ENCODE measurements at regions not wholly inside any gene's neighbourhood (a gene's known extent, or its start where the extent isn't known, plus 50 kb on each side); places are given as distances from the start of the nearest gene placed in this dataset.
A peak's percentile ranks its signal among the peaks of the same experiment; 100 is the strongest.

DNA sequence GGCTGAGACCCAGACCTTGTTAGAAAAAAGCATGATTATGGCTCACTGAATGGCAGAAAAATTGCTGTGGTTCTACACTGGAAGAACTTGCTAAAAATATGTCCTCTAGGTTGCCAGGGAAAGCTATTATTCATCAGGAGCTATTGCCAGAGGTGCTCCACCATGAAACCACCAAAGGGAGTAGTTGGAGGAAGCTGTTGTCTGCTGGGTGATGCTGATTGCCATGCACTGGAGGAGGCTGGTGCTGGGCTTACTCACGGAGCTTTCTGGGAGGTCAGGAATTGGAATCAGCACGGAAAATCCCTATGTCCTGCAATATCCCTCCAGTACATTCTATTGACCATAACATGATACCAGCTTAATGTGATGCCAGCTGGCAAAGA is 199.6 kb upstream of the ZBED5 start:
- H3K27ac ChIP-seq (ENCODE audit: low read depth, low read length) = no peak overlapping the region
- peaks cover 0 to 2% (median 0%) of the 10 kb centered on the region in 3 donors for H3K9me3 ChIP-seq (ENCODE audit: control insufficient read depth in 3 of 3, low read length in 3 of 3)
- H3K27me3 ChIP-seq (ENCODE audit: control insufficient read depth in 3 of 3, insufficient read depth in 3 of 3, low read length in 3 of 3) = no peaks in the 10 kb centered on the region
- no peaks in the 10 kb centered on the region for H3K36me3 ChIP-seq (ENCODE audit: control insufficient read depth in 3 of 3, insufficient read depth in 3 of 3, low read length in 3 of 3)
- no peak overlapping the region for H3K9ac ChIP-seq (ENCODE audit: low read depth in 1 of 3, low read length in 3 of 3)
- H3K4me3 ChIP-seq (ENCODE audit: low read length in 3 of 3) = no peak overlapping the region
- peaks cover 4 to 16% (median 12%) of the 10 kb centered on the region in 3 donors for H3K4me1 ChIP-seq (ENCODE audit: control insufficient read depth in 3 of 3, insufficient read depth in 3 of 3, low read length in 3 of 3)

DNA sequence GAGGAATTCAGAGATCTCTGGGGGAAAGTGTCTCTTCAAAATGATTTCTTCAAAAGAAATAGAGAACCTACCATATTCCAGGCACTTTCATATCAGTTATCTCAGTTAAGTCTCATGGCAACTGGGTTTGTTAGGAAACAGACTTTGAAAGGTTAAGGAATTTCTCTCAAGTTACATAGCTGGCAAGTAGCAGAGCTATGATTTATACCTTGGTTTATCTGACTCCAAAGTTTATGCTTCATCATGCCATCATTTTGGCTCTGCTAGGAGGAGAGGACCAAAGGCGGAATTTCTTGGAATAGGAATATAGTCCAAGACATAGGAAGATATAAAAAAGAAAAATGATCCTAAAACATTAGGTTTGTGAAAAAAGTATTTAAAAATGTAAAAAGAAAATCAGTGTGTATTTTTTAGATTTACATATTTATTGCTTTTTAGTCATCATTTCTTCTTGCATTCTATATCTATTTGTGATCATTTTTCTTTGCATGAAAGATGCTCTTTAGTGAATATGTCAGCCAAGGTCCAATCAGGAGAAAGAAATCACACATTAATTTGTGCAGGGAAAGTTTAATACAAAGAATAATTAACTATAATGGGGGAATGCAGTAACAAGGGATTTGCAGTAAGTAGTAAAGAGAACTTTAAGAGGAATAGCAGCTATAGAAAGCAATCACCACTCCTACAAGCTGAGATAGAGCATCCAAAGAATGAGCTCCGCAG is 199.1 kb upstream of the ZBED5 start:
- Histone ChIP-seq H3K4me3 (ENCODE audit: low read length in 3 of 3) (no peak overlapping the region), H3K36me3 (ENCODE audit: control insufficient read depth in 3 of 3, insufficient read depth in 3 of 3, low read length in 3 of 3) (no peaks in the 10 kb centered on the region), H3K4me1 (ENCODE audit: control insufficient read depth in 3 of 3, insufficient read depth in 3 of 3, low read length in 3 of 3) (peaks cover 4 to 16% (median 12%) of the 10 kb centered on the region in 3 donors), H3K9me3 (ENCODE audit: control insufficient read depth in 3 of 3, low read length in 3 of 3) (peaks cover 0 to 2% (median 0%) of the 10 kb centered on the region in 3 donors), H3K27me3 (ENCODE audit: control insufficient read depth in 3 of 3, insufficient read depth in 3 of 3, low read length in 3 of 3) (no peaks in the 10 kb centered on the region), H3K27ac (ENCODE audit: low read depth, low read length) (peak overlapping the region; percentile 75), H3K9ac (ENCODE audit: low read depth in 1 of 3, low read length in 3 of 3) (no peak overlapping the region)

DNA sequence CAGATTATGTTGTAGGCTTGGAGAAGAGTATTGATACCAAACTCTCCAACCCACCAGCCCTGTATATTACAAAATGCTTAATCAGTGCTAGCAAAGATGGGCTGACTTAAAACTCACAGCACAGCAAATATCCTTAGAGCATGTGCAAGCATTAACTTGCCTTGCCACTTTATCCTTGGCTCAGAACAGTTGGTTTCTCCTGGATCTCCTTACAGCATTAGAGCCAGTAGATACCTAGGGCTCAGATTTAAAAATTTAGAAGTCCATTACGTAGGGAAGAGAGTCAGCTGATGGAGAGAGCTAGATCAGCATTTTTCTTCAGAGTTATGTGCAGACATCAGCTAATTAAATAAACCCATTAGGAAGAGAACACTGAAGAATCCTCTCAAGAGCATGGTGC is 198.5 kb upstream of the ZBED5 start:
- Histone ChIP-seq H3K4me1 (ENCODE audit: control insufficient read depth in 3 of 3, insufficient read depth in 3 of 3, low read length in 3 of 3) (peaks cover 4 to 16% (median 12%) of the 10 kb centered on the region in 3 donors), H3K9me3 (ENCODE audit: control insufficient read depth in 3 of 3, low read length in 3 of 3) (peaks cover 0 to 2% (median 0%) of the 10 kb centered on the region in 3 donors), H3K27ac (ENCODE audit: low read depth, low read length) (peak overlapping the region; percentile 75), H3K9ac (ENCODE audit: low read depth in 1 of 3, low read length in 3 of 3) (no peak overlapping the region), H3K4me3 (ENCODE audit: low read length in 3 of 3) (no peak overlapping the region), H3K27me3 (ENCODE audit: control insufficient read depth in 3 of 3, insufficient read depth in 3 of 3, low read length in 3 of 3) (no peaks in the 10 kb centered on the region), H3K36me3 (ENCODE audit: control insufficient read depth in 3 of 3, insufficient read depth in 3 of 3, low read length in 3 of 3) (no peaks in the 10 kb centered on the region)

DNA sequence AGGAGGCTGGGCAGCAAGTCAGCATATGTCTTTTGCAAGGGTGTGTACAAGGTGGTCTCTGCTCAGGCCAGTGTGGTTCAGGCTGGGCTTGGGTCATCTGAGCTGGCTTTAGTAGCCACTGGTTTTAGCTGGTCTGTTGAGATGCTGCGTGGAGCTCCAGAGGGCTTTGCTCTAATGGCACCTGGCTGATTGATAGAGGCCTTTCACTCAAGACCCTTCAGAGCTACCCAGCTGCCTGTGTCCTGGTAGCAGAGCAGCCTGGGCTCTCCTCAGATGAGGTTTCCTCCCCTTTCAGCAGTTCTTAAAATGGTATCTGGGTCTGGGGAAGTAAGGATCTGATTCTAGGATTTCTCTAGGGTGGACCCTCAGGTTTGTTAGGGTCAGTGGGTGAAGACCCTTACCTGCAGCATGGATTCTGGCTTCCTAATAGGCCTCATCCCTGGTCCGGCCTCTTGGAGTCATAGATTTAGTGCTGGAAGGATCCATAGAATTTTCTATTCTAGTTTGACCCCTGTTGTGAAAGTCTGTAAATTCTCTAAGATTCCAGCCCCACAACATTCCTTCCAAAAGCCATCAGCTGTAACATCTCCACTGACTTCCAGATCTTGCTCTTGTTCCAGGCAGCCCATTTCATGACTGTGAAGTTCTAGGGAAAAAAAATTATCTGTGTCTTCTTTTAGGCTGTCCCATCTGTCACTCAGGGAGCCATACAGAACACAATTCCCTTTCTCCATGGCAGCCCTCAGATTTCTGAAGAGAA is 190.2 kb upstream of the ZBED5 start:
- no peak overlapping the region for H3K4me3 ChIP-seq (ENCODE audit: low read length in 3 of 3)
- no peak overlapping the region for H3K9ac ChIP-seq (ENCODE audit: low read depth in 1 of 3, low read length in 3 of 3)
- no peaks in the 10 kb centered on the region for H3K9me3 ChIP-seq (ENCODE audit: control insufficient read depth in 3 of 3, low read length in 3 of 3)
- H3K27me3 ChIP-seq (ENCODE audit: control insufficient read depth in 3 of 3, insufficient read depth in 3 of 3, low read length in 3 of 3) = no peaks in the 10 kb centered on the region
- H3K27ac ChIP-seq (ENCODE audit: low read depth, low read length) = no peak overlapping the region
- H3K4me1 ChIP-seq (ENCODE audit: control insufficient read depth in 3 of 3, insufficient read depth in 3 of 3, low read length in 3 of 3) = peaks cover 0 to 4% (median 0%) of the 10 kb centered on the region in 3 donors
- H3K36me3 ChIP-seq (ENCODE audit: control insufficient read depth in 3 of 3, insufficient read depth in 3 of 3, low read length in 3 of 3) = no peaks in the 10 kb centered on the region

DNA sequence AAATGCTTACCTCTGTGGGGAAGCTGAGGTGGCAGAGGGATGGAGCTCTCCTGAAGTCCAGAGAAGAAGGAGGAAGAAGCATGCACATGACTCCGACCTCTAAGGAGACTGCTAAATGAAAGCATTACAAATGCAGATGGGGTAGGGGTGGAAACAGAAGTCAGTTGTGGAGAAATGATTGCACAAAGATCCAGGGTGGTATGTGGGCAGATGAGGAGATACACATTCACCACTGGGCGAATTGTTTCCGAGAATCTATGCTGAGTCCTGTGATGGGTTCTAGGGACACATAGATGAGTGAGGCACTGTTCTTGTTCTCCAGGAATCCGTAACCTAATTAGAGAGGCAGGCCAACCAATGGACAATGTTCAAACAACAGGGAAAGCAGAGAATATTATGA is 188.9 kb upstream of the ZBED5 start:
- Histone ChIP-seq H3K9ac (ENCODE audit: low read depth in 1 of 3, low read length in 3 of 3) (no peak overlapping the region), H3K9me3 (ENCODE audit: control insufficient read depth in 3 of 3, low read length in 3 of 3) (no peaks in the 10 kb centered on the region), H3K27ac (ENCODE audit: low read depth, low read length) (no peak overlapping the region), H3K4me3 (ENCODE audit: low read length in 3 of 3) (no peak overlapping the region), H3K4me1 (ENCODE audit: control insufficient read depth in 3 of 3, insufficient read depth in 3 of 3, low read length in 3 of 3) (peaks cover 0 to 4% (median 0%) of the 10 kb centered on the region in 3 donors), H3K36me3 (ENCODE audit: control insufficient read depth in 3 of 3, insufficient read depth in 3 of 3, low read length in 3 of 3) (no peaks in the 10 kb centered on the region), H3K27me3 (ENCODE audit: control insufficient read depth in 3 of 3, insufficient read depth in 3 of 3, low read length in 3 of 3) (no peaks in the 10 kb centered on the region)

DNA sequence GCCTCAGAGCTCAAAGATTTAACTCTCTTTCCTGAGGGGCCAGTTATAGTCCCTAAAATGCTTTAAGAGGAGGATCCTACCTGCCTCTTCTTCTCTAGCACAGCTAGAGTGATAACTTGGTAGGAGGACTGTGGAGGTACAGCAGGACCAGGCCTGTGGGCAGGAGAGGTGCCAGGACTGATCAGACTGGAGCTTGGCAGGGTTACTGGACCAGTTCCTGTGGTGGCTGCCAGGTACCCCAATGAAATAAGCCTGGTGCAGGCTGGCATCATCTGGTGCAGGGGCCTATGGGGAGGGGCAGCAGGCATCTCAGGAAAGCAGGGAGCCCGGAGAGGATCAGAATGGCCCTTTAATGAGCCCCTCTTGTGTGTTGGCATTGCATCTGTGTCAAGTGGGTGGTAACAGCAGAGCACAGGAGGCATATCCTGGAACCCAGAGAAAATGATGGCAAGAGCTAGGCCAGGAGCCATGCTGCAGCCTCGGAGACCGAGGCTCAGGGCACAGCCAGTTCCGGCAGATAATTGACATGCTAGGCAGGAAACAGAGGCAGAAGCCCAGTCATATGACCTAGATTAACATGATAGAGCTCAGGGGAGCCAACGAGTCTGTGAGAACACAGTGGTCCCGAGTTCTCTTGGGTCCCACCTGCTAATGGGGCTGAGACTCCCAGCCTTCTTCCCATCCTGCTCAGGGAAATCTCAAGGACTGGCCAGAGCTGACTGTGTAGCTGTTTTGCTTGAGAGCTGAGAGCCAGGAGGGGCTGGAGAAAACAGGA is 187.5 kb upstream of the ZBED5 start:
- Histone ChIP-seq H3K9ac (ENCODE audit: low read depth in 1 of 3, low read length in 3 of 3) (no peak overlapping the region), H3K27ac (ENCODE audit: low read depth, low read length) (no peak overlapping the region), H3K27me3 (ENCODE audit: control insufficient read depth in 3 of 3, insufficient read depth in 3 of 3, low read length in 3 of 3) (no peaks in the 10 kb centered on the region)

DNA sequence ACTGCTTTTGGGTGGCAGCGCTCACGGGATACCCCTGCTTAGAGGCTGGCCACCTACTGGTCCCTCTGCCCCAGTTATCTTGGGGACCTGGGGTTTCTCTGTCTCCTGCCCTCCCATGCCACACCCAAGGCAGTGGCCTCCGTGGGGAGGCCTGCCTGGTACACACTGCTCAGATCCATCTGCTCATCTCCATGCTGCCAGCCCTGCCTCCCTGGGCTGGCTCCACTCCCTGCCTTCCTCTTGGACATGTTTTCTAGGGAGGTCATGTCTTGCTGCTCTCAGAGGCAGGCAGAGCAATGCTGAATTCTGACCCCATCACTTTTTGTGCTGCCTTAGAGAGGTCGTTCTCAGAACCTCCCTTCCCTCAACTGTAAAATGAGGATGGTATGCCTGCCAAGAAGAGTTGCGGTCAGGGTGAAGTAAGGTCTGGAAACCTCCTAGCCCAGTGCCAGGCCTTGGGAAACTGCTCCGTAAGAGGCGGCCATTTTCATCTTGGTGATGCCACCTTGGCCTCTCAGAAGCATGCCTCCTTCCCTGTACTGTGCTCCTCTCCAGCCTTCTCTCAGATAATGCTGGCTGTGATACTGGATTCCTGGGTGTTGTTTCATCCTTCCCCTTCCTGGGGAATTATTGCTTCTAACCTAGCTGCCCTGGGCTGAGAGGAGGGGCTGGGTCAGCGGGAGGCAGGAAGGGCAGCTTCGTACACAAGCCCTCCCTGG is 186.4 kb upstream of the ZBED5 start:
- Histone ChIP-seq H3K9ac (ENCODE audit: low read depth in 1 of 3, low read length in 3 of 3) (no peak overlapping the region), H3K27me3 (ENCODE audit: control insufficient read depth in 3 of 3, insufficient read depth in 3 of 3, low read length in 3 of 3) (no peaks in the 10 kb centered on the region), H3K36me3 (ENCODE audit: control insufficient read depth in 3 of 3, insufficient read depth in 3 of 3, low read length in 3 of 3) (no peaks in the 10 kb centered on the region), H3K4me1 (ENCODE audit: control insufficient read depth in 3 of 3, insufficient read depth in 3 of 3, low read length in 3 of 3) (peaks cover 0 to 8% (median 0%) of the 10 kb centered on the region in 3 donors), H3K4me3 (ENCODE audit: low read length in 3 of 3) (no peak overlapping the region), H3K9me3 (ENCODE audit: control insufficient read depth in 3 of 3, low read length in 3 of 3) (no peaks in the 10 kb centered on the region), H3K27ac (ENCODE audit: low read depth, low read length) (no peak overlapping the region)

More for the DNA sequence above, 187.5 kb upstream of the ZBED5 start:
- H3K36me3 ChIP-seq (ENCODE audit: control insufficient read depth in 3 of 3, insufficient read depth in 3 of 3, low read length in 3 of 3) = no peaks in the 10 kb centered on the region
- no peak overlapping the region for H3K4me3 ChIP-seq (ENCODE audit: low read length in 3 of 3)
- peaks cover 0 to 5% (median 0%) of the 10 kb centered on the region in 3 donors for H3K4me1 ChIP-seq (ENCODE audit: control insufficient read depth in 3 of 3, insufficient read depth in 3 of 3, low read length in 3 of 3)
- H3K9me3 ChIP-seq (ENCODE audit: control insufficient read depth in 3 of 3, low read length in 3 of 3) = no peaks in the 10 kb centered on the region

DNA sequence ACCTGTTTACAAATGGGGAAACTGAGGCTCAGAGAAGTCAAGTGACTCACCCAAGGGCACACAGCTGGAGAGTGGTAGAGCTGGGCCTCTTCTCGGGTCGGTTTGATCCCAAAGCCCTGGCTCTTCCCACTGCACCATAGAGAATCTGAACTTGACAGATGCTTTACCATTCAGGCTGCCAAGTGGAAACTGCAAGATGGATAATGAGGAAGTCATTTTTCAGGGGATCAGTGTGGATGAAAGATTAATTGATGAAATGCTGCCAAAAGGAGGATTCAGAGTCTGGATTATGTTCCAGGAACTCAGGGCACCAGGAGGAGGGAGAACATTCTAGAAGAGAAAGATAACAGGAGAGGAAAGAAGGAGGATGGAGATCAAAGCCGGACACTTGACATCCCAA is 185.9 kb upstream of the ZBED5 start:
- H3K9me3 ChIP-seq (ENCODE audit: control insufficient read depth in 3 of 3, low read length in 3 of 3) = no peaks in the 10 kb centered on the region
- peaks cover 3 to 14% (median 4%) of the 10 kb centered on the region in 3 donors for H3K4me1 ChIP-seq (ENCODE audit: control insufficient read depth in 3 of 3, insufficient read depth in 3 of 3, low read length in 3 of 3)
- no peak overlapping the region for H3K4me3 ChIP-seq (ENCODE audit: low read length in 3 of 3)
- H3K36me3 ChIP-seq (ENCODE audit: control insufficient read depth in 3 of 3, insufficient read depth in 3 of 3, low read length in 3 of 3) = no peaks in the 10 kb centered on the region
- no peak overlapping the region for H3K27ac ChIP-seq (ENCODE audit: low read depth, low read length)
- no peak overlapping the region for H3K9ac ChIP-seq (ENCODE audit: low read depth in 1 of 3, low read length in 3 of 3)
- no peaks in the 10 kb centered on the region for H3K27me3 ChIP-seq (ENCODE audit: control insufficient read depth in 3 of 3, insufficient read depth in 3 of 3, low read length in 3 of 3)

DNA sequence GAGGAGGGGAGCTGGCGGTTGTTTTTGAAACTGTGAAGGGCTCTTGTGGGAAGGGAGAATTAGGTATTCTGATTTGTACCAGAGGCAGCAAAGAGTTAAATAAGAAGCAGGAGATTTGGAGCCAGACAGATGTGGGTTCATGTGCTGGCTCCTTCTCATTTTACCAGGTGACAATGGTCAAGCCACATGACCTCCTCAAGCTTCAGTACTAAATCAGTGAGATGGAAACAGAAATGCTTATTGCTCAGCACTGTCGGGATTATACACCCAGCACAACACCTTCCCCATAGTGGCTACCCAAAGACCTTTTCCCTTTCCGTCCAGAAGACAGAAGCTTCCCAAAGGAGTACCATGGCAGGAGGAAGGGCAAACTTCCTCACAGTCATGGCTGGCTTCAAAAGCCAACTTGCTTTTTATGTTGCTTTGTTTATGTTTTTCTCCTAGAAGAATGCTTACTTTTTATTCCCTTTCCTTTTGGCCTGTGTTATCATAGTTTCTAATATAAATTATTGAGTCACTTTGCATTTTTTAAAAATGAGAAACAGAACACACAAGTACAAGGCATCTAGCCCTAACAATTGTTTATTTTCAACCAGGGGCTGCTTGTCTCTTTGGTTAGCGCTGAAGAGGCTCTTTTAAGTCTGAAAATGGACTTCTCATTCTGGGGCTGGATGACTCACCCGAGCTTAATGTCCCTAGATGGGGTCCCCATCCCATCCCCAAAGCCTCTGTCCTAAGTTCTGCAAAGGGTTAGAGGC is 181.5 kb upstream of the ZBED5 start:
- Histone ChIP-seq H3K27me3 (ENCODE audit: control insufficient read depth in 3 of 3, insufficient read depth in 3 of 3, low read length in 3 of 3) (no peaks in the 10 kb centered on the region), H3K27ac (ENCODE audit: low read depth, low read length) (no peak overlapping the region), H3K4me1 (ENCODE audit: control insufficient read depth in 3 of 3, insufficient read depth in 3 of 3, low read length in 3 of 3) (peaks cover 20 to 28% (median 22%) of the 10 kb centered on the region in 3 donors)

More for the DNA sequence above, 181.5 kb upstream of the ZBED5 start:
- Histone ChIP-seq H3K9me3 (ENCODE audit: control insufficient read depth in 3 of 3, low read length in 3 of 3) (no peaks in the 10 kb centered on the region), H3K9ac (ENCODE audit: low read depth in 1 of 3, low read length in 3 of 3) (no peak overlapping the region), H3K36me3 (ENCODE audit: control insufficient read depth in 3 of 3, insufficient read depth in 3 of 3, low read length in 3 of 3) (no peaks in the 10 kb centered on the region), H3K4me3 (ENCODE audit: low read length in 3 of 3) (no peak overlapping the region)
